Thymus (tissue), 11 donors: ENCODE measurements at regions not wholly inside any gene's neighbourhood (a gene's known extent, or its start where the extent isn't known, plus 50 kb on each side); places are given as distances from the start of the nearest gene placed in this dataset.
A peak's percentile ranks its signal among the peaks of the same experiment; 100 is the strongest.

Source experiments
- DNase-seq, 9 donors: peaks; one replicate each; pipeline ENCODE4 v3.0.0-alpha.2; 2013; ENCODE audit warnings: low spot score in 9 of 9, low read depth in 6 of 9, missing footprints in 1 of 9
- H3K27ac ChIP-seq, 2 donors: one replicate each; pipeline ENCODE4 v1.5.1; 2013; ENCODE audit warnings: control low read depth in 1 of 2, low read depth in 1 of 2, low read length in 1 of 2, mild to moderate bottlenecking in 1 of 2, moderate library complexity in 1 of 2
- H3K27me3 ChIP-seq, 2 donors: one replicate each; pipeline ENCODE4 v1.5.1; 2013; ENCODE audit warnings: low read length in 1 of 2; ENCODE audit not compliant: control insufficient read depth in 2 of 2, insufficient read depth in 1 of 2
- H3K36me3 ChIP-seq, 2 donors: one replicate each; pipeline ENCODE4 v1.5.1; 2013; ENCODE audit warnings: low read length in 1 of 2, mild to moderate bottlenecking in 1 of 2, moderate library complexity in 1 of 2; ENCODE audit not compliant: control insufficient read depth in 2 of 2, insufficient read depth in 2 of 2
- H3K4me1 ChIP-seq, 2 donors: one replicate each; pipeline ENCODE4 v1.5.1; 2013; ENCODE audit warnings: low read length in 2 of 2; ENCODE audit not compliant: control insufficient read depth in 2 of 2, insufficient read depth in 2 of 2
- H3K4me3 ChIP-seq, 2 donors: one replicate each; pipeline ENCODE4 v1.5.1; 2013; ENCODE audit warnings: low read length in 2 of 2, control low read depth in 1 of 2, mild to moderate bottlenecking in 1 of 2
- H3K9me3 ChIP-seq, 2 donors: one replicate each; pipeline ENCODE4 v1.5.1; 2013; ENCODE audit warnings: low read length in 1 of 2, mild to moderate bottlenecking in 1 of 2; ENCODE audit not compliant: control insufficient read depth in 2 of 2, insufficient read depth in 1 of 2
- WGBS: extraction: QIAGEN DNeasy Blood & Tissue Kit; methylation state at CpG from one replicate; pipeline ENCODE4 v1.1.7; 2013; 5-methylcytosine and 5-hydroxymethylcytosine counted together
- donor health status: healthy.

DNA sequence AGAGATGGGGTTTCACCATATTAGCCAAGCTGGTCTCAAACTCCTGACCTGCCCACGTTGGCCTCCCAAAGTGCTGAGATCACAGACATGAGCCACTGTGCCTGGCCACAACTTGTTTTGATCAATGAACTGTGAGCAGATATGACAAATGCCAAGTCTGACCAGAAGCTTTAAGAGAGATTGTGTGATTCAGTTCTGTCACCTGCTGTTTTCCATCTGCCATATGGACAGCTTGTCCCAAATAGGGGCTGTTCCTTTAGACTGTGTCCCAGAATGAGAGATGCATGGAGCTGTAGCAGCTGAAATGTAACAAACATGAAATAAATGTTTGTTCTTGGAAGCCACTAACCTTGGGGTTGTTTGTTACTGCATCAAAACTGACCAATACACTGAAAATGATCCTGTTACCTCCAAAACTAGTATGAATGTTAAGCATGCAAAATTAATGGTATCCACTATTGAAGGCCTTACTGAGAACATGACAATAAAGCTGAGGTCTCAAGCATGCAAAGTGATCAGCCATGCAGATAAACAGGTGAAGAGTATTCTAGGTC lies 65.9 kb upstream of the MED13L start:
- H3K27me3 ChIP-seq, result no peaks in the 10 kb centered on the region
- no peak for DNase-seq
- no peak overlapping the region for H3K4me3 ChIP-seq
- 98% methylated on average over 1 of the region's 1 CpG for WGBS
- no peaks in the 10 kb centered on the region for H3K36me3 ChIP-seq
- no peak overlapping the region for H3K27ac ChIP-seq
- H3K4me1 ChIP-seq, result no peaks in the 10 kb centered on the region
- no peaks in the 10 kb centered on the region for H3K9me3 ChIP-seq

GRCh38 chr12:116346222-116346621 lies 68.7 kb upstream of the MED13L start:
- Histone ChIP-seq H3K4me1 (peaks cover 0 to 7% of the 10 kb centered on the region in 2 donors), H3K27me3 (no peaks in the 10 kb centered on the region), H3K4me3 (no peak overlapping the region), H3K9me3 (no peaks in the 10 kb centered on the region), H3K36me3 (no peaks in the 10 kb centered on the region), H3K27ac (no peak overlapping the region)
- no peak for DNase-seq
- WGBS, result 94% methylated on average over 6 of the region's 6 CpGs

GRCh38 chr12:116346741-116347140 lies 69.2 kb upstream of the MED13L start:
- no peak overlapping the region for H3K27ac ChIP-seq
- no peak for DNase-seq
- WGBS, result 93% methylated on average over 4 of the region's 4 CpGs
- no peaks in the 10 kb centered on the region for H3K27me3 ChIP-seq
- H3K9me3 ChIP-seq, result no peaks in the 10 kb centered on the region
- H3K4me3 ChIP-seq, result no peak overlapping the region
- peaks cover 0 to 7% of the 10 kb centered on the region in 2 donors for H3K4me1 ChIP-seq
- H3K36me3 ChIP-seq, result no peaks in the 10 kb centered on the region

DNA sequence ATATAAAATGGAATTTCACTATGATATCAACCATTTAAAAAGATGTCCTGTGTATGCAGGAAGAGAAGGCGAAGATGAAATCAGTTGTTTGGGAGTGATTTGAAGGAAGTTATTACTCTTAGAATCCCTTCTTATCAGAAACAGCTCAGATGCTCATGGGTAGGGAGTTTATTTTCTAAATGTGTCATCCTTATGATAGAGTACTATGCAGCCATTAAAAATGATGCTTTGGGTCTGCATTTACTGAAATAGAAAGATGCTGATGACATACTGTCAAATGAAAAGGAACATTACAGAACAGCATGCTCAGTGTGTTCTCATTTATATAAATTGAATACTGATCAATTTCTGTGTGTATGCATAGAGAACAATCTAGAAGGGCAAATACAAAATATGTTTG lies 69.8 kb upstream of the MED13L start:
- 100% methylated on average over 1 of the region's 1 CpG for WGBS
- DNase-seq, result no peak
- Histone ChIP-seq H3K27ac (no peak overlapping the region), H3K36me3 (no peaks in the 10 kb centered on the region), H3K4me1 (peaks cover 0 to 7% of the 10 kb centered on the region in 2 donors), H3K27me3 (no peaks in the 10 kb centered on the region), H3K4me3 (no peak overlapping the region), H3K9me3 (no peaks in the 10 kb centered on the region)

- Histone ChIP-seq H3K27me3 (no peaks in the 10 kb centered on the region), H3K9me3 (no peaks in the 10 kb centered on the region), H3K4me3 (no peak overlapping the region), H3K27ac (no peak overlapping the region), H3K4me1 (peaks cover 0 to 11% of the 10 kb centered on the region in 2 donors), H3K36me3 (no peaks in the 10 kb centered on the region)
- WGBS, result 98% methylated on average over 4 of the region's 4 CpGs
- DNase-seq, result no peak
Observed at GRCh38 chr12:116352315-116352835, 74.9 kb upstream of the MED13L start.

GRCh38 chr12:116353958-116354357 lies 76.5 kb upstream of the MED13L start:
- no peak for DNase-seq
- Histone ChIP-seq H3K36me3 (no peaks in the 10 kb centered on the region), H3K27me3 (no peaks in the 10 kb centered on the region), H3K9me3 (no peaks in the 10 kb centered on the region), H3K4me3 (no peak overlapping the region), H3K27ac (no peak overlapping the region), H3K4me1 (peaks cover 3 to 14% of the 10 kb centered on the region in 2 donors)
- 97% methylated on average over 2 of the region's 2 CpGs for WGBS

DNA sequence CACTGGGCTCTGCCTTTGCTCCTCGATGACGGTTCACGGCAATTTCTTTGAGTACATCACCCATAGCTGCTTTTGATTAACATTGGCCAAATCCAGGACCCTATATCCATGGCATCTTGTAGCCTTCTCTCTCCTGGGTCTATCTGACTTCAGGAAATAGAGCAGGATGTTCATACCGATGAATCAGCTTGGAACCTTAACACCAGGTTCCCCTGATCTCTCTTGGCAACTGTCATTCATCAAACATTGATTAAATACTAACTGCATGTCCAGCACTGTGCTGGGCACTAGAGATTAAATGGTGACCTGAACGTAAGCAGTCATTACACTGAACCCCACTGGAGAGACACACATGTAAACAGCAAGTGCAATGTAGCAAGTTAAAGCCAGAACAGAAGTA lies 77.0 kb upstream of the MED13L start:
- H3K4me1 ChIP-seq, result peaks cover 8 to 14% of the 10 kb centered on the region in 2 donors
- 93% methylated on average over 5 of the region's 5 CpGs for WGBS
- H3K9me3 ChIP-seq, result no peaks in the 10 kb centered on the region
- H3K36me3 ChIP-seq, result no peaks in the 10 kb centered on the region
- no peak for DNase-seq
- H3K4me3 ChIP-seq, result no peak overlapping the region
- H3K27me3 ChIP-seq, result no peaks in the 10 kb centered on the region
- H3K27ac ChIP-seq, result no peak overlapping the region

- H3K9me3 ChIP-seq, result no peaks in the 10 kb centered on the region
- no peak overlapping the region for H3K4me3 ChIP-seq
- 89% methylated on average over 15 of the region's 15 CpGs for WGBS
- no peaks in the 10 kb centered on the region for H3K36me3 ChIP-seq
- DNase-seq, result no peak
- no peak overlapping the region for H3K27ac ChIP-seq
- peaks cover 13 to 20% of the 10 kb centered on the region in 2 donors for H3K4me1 ChIP-seq
- H3K27me3 ChIP-seq, result no peaks in the 10 kb centered on the region
Observed at GRCh38 chr12:116354950-116355783, 77.7 kb upstream of the MED13L start.

DNA sequence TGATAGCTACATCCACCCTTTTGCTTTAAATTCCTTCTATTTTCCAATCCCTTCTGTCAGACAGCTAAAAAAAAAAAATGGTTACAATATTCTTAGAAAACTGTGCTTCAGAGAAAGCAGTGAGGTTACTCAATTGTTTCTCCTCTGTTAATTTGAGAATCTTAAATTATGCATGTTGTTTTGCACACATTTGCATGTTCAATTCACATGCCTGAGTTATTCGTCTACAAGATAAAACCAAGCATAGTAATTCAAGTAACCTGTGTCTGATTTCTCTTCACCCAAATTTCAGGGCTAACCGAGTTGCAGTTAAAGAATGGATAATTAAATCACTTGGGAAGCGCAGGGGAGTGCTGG lies 81.0 kb upstream of the MED13L start:
- Histone ChIP-seq H3K27me3 (no peaks in the 10 kb centered on the region), H3K9me3 (peaks cover 0 to 2% of the 10 kb centered on the region in 2 donors), H3K36me3 (no peaks in the 10 kb centered on the region), H3K27ac (peak overlapping the region; percentile 92 to 100), H3K4me1 (peaks cover 24 to 51% of the 10 kb centered on the region in 2 donors), H3K4me3 (no peak overlapping the region)
- 70% methylated on average over 3 of the region's 3 CpGs for WGBS
- no peak for DNase-seq
